Stimulated activated CD4-positive, alpha-beta T cell treated with anti-CD3 and anti-CD28 coated beads, Interleukin-1b, Interleukin-23, amount 100 ng/mL, for 48 hours (primary cell): ENCODE measurements at regions not wholly inside any gene's neighbourhood (a gene's known extent, or its start where the extent isn't known, plus 50 kb on each side); places are given as distances from the start of the nearest gene placed in this dataset.

Source experiments
- DNase-seq: peaks from one replicate; pipeline ENCODE4 v3.0.0-alpha.2; 2020

DNA sequence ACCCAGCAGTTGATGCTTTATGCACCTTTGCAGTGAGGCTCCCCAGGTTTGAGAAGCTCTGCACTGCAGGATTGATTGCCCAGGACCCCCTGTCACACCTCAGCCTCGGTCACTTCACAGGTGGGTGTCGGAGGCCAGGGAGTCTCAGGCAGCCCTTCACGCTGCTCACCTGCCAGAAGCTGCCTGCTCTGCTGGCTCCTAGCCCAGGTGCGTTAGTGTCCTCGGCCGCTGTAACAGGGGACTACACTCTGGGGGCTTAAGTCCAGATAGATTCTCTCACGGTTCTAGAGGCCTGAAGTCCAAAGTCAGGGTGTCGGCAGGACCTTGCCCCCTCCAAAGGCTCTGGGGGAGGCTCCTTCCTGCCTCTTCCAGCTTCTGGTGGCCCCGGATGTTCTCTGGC is 79.9 kb downstream of the CPZ start:
- DNase-seq, result no peak

DNA sequence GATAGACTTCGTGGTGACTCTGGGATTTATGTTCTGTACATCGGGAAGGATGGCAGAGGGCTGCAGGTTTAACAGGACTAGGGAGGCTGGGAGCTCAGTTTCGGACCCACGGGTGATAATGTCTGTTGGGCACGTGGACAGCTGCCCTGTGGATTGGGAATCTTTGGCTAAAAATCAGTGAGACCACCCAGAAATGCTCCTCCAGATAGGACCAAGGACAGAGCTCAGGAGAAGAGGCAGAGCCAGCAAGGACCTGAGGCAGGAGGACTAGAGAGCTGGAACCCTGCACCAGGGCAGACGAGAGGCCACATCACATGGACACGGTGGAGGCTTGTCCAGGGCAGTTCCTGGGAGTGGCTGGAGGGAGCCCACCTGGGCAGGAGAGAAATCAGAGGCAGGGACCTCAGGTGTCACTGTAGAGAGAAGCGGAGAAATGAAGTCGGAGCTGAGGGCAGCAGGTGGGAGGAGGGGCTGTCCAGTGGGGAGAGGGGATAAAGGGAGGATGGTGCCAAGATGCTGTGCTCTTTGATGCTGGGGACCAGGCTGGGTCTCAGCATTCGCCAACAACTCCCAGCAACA is 79.2 kb downstream of the CPZ start:
- DNase-seq, result no peak
